ENCODE measurements at regions not wholly inside any gene's neighbourhood (a gene's known extent, or its start where the extent isn't known, plus 50 kb on each side); places are given as distances from the start of the nearest gene placed in this dataset.

- TF ChIP-seq CTCF (IDR thresholded peaks at IDR 0.05; ENCODE audit: insufficient read depth, low read depth, low read length, missing control alignments) = no peak
- no peak for DNase-seq (ENCODE audit: low read depth)
- H3K4me3 ChIP-seq (ENCODE audit: low read depth, low read length) = no peak overlapping the region
Observed at GRCh38 chr6:76453270-76453669, 380.8 kb upstream of the IMPG1 start.

DNA sequence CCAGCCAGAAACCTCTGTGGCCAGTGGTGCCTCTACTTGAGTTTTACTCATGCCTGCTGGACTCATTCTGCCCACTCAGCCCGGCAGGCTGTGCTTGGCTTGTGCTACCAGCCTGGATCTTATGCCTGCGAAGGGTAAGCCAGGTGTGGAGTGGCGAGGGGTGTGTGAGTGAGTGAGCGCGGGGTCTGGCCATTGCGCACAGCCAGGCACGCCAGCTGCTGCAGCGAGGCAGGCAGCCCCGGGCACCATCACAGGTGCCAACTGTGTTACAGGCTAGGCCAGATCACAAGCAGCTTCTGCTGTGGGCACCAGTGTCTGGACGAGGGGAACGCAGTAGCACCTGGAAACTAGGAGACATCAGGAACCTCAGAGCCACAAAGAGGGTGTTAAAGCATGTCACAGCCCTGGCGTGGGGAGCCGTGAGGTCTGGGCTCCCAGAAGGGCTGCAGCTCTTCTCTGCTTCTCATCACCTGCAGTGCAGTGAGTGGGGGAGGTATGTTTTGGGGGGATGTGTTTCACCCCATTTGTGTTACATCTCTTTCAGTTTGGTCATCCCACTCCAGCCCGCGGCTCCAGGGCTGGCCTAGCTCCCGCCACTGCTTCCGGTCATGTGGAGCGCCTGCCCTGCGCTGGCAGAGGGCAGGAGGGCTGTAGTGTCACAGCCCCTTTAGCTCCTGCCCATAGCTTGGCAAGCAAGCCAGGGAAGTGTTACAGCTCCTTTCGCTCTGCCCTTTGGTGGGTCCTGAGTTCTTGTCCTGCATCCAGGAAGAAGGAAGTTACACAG, 379.7 kb upstream of the IMPG1 start:
- no peak for DNase-seq (ENCODE audit: low read depth)
- no peak overlapping the region for H3K4me3 ChIP-seq (ENCODE audit: low read depth, low read length)
- TF ChIP-seq CTCF (IDR thresholded peaks at IDR 0.05; ENCODE audit: insufficient read depth, low read depth, low read length, missing control alignments) = no peak

- no peak for TF ChIP-seq CTCF (IDR thresholded peaks at IDR 0.05; ENCODE audit: insufficient read depth, low read depth, low read length, missing control alignments)
- no peak overlapping the region for H3K4me3 ChIP-seq (ENCODE audit: low read depth, low read length)
- DNase-seq (ENCODE audit: low read depth) = no peak
Observed at GRCh38 chr6:76448109-76448508, 375.6 kb upstream of the IMPG1 start.

DNA sequence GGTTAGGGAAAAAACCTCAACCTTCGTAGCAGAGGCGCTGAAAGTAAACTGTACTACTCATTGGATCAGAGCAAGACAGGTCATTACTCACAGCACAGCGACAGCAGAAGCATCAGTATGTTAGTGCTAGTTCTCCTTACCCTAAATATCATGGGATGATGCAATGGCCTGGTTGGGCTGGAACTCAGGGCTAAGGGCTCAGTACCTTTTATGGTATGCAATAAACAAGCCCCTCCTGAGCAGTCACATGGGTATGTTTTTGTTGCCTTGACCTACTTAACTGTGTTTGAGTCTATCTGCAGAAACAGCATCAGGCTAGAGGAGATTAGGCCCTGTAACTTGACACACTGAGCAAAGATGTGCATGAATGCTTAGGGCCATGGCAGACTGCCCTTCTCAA, 369.4 kb upstream of the IMPG1 start:
- no peak for DNase-seq (ENCODE audit: low read depth)
- no peak for TF ChIP-seq CTCF (IDR thresholded peaks at IDR 0.05; ENCODE audit: insufficient read depth, low read depth, low read length, missing control alignments)
- H3K4me3 ChIP-seq (ENCODE audit: low read depth, low read length) = no peak overlapping the region

- H3K4me3 ChIP-seq (ENCODE audit: low read depth, low read length) = no peak overlapping the region
- no peak for DNase-seq (ENCODE audit: low read depth)
- TF ChIP-seq CTCF (IDR thresholded peaks at IDR 0.05; ENCODE audit: insufficient read depth, low read depth, low read length, missing control alignments) = no peak
Observed at GRCh38 chr6:76439811-76440210, 367.3 kb upstream of the IMPG1 start.

DNA sequence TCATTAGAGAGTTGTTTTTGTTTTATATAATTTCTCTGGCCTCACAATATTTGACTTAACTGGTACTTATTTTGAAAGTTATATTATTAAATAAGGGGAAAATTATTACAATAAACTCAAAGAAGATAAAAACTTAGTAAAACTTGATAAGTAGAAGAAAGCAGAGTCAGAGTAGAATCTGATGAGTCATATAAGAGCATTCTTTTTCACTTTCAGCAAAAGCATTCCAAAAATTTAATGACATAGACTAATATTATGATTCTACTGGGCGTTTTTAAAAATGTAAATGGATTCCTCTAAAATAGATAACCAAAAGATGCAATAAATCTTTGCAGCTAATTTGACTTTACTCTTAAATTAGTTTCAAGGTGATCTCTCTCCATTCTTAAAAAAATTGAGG, 366.3 kb upstream of the IMPG1 start:
- no peak for DNase-seq (ENCODE audit: low read depth)
- no peak overlapping the region for H3K4me3 ChIP-seq (ENCODE audit: low read depth, low read length)
- TF ChIP-seq CTCF (IDR thresholded peaks at IDR 0.05; ENCODE audit: insufficient read depth, low read depth, low read length, missing control alignments) = no peak

DNA sequence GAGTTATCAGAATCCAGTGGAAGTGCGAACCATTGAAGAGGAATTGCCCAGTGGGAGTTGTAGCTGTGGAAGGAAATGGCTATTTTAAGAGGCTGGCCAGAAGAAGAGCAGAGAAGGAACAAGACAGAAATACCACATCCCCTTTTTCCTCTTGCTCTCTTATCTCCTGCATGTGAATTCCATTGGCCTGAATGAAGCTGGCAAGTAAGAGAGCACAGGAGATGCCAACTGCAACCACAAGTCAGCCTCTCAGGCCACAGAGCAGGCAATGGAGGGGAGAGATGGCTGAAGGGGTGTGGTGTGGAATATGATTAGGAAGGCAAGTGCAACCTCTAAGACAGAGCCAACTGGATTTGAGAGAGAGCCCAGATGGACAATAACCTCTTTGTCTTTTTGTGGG, 362.7 kb upstream of the IMPG1 start:
- no peak for TF ChIP-seq CTCF (IDR thresholded peaks at IDR 0.05; ENCODE audit: insufficient read depth, low read depth, low read length, missing control alignments)
- no peak for DNase-seq (ENCODE audit: low read depth)

More for the DNA sequence above, 362.7 kb upstream of the IMPG1 start:
- no peak overlapping the region for H3K4me3 ChIP-seq (ENCODE audit: low read depth, low read length)
